ENCODE measurements at regions not wholly inside any gene's neighbourhood (a gene's known extent, or its start where the extent isn't known, plus 50 kb on each side); places are given as distances from the start of the nearest gene placed in this dataset.

DNA sequence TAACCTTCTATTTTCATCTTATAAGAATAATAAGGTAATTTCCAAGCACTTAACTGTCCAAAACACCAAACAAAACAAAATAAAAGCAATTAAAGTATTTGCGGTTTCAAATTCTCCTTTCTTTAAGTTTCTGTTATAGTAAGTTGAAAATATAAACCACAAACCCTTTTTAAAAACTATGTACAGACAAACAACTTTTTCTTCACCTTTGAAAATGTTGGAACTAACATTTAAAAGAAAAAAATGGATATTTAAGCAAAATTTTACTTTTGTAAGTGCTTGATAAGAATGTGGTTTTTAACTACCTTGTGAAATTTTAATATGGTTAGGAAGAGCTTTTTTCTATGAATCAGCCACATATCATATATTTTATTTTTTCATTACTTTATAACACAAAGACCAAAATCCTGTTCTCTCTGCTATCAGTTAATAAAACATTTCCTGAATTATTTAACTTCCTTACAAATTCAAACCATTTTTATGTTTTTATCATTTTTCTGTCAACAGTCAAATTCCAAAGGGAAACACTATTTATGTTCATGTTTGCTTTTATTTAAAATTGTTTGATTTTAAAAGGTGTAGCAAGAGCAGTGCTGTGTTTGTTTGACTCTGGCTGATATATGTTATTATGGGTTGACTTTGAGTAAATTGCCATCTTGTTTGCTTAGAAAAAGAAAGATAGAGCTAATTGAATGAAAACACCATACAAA lies 554.1 kb upstream of the KLHL1 start:
- DNase-seq (ENCODE audit: low spot score): no peak

DNA sequence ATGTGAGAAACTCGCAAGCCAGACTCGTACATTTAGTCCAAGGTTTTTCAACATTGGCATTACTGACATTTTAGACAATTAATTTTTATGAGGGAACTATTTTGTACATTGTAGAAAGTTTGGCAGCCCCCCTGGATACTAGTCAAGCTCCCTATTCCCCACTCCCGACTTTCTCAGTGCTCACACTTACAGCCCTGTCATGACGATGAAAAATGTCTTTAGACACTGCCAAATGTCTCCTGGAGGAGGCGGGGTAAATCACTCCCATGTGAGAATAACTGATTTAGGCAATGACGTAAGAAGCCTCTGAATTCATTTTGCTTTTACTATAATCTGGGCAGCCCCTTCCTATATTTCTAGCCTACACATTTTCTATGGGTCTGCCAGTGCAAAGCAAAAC lies 535.8 kb upstream of the KLHL1 start:
- DNase-seq (ENCODE audit: low spot score): no peak

DNA sequence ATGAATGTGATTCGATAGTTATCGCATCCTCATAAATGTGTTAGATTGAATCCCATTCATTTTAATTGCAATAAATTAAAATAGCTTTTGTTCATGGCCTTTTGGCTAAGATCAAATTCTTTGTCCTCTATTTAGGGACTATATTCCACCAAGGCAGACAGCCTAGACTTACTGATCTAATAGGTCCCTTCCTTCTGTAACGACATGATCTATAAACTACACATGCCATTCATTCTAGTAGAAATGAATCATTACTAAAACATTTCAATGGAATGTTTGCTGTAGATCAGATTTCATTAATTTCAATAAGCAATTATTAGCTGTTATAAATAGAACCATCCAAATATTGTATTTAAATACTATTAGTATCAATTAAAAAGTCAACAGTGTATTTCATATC lies 526.6 kb upstream of the KLHL1 start:
- DNase-seq (ENCODE audit: low spot score): no peak

DNA sequence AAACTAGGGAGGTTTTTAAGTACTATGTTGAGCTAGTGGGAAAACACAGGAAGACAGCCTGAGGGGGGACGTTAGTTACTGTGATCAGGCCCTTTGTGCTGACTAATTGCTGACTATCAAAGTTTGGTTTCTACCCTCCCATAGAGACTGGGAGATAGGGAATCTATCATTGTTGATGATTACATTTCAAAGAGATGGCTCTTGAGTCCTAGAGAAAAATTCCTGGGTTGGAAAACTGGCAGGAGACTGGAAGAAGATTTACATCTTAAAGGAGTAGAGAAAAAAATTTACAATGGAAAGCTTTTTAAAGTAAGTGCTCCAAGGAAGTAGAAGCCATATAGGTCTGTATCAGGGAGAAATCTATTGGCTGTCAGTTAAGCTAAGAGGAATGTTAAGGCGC lies 522.0 kb upstream of the KLHL1 start:
- no peak for DNase-seq (ENCODE audit: low spot score)

DNA sequence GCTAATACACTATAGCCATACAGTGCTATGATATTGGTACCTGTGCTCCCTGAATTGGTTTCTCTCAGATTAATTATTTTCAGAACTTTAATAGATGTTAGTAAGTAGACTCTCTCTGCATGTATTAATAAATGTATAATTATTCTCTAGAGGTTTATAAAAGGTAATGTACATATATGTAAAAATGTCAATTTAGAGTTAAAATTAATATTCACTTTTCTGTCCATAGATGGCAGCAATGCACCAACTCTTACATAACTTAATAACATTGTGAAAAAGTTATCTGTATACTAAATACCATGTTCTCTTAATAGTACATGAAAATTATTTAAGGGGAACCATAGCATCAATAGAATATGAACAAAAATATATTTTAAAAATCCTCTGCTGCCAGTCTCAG lies 515.0 kb upstream of the KLHL1 start:
- no peak for DNase-seq (ENCODE audit: low spot score)

DNA sequence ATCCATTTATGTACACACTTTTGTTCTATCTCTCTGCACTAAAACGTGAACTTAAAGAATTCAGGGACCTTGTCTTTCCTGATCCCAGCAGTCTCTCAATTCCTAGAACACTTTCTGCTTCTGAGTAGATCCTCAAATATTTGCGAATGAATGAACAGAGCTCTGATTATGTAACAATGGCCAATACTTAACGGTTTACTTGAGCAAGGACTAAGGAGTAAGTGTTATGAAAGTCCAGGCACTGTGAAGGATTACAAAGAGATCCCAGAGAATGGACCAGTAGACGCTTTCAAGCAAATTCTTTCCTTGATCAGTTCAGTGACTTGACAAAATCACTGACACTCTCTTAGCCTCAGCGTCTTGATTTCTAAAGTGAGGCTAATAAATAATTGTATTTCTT lies 514.5 kb upstream of the KLHL1 start:
- DNase-seq (ENCODE audit: low spot score): no peak

DNA sequence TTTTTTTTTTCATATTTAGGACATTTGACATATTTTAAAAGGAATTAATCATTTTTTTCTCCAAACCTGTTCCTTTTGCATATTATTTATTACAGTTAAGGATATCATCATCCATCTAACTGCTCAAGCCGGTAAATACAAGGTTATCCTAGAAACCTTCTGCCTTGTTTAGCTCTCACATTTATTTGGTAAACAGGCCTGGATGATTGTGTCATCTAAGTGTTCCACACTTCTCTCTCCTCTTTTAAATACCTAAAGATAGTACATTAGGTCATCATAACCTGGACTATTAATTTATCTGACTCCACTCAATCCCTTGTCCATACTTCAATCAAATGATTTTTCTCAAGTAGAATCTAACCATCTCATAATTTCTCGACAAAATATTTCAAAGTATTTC lies 511.7 kb upstream of the KLHL1 start:
- no peak for DNase-seq (ENCODE audit: low spot score)

DNA sequence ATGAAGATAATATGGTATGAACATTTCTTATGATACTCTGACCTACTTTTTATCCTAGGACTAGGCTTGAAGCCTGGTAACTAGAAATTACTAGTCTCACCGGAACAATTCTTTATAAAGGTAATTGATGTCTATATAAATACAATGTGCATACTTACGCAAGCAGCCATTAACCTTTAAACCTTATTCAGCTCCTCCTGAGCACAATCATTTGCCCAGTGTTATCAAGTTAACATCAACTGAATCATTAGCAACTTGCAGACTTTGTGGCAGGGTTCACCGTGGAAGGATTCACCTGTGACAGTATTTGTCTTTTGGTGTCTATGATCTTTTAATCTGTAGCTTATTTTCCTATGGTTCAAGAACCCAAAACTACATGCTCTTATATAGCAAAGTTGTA lies 508.6 kb upstream of the KLHL1 start:
- DNase-seq (ENCODE audit: low spot score): no peak

DNA sequence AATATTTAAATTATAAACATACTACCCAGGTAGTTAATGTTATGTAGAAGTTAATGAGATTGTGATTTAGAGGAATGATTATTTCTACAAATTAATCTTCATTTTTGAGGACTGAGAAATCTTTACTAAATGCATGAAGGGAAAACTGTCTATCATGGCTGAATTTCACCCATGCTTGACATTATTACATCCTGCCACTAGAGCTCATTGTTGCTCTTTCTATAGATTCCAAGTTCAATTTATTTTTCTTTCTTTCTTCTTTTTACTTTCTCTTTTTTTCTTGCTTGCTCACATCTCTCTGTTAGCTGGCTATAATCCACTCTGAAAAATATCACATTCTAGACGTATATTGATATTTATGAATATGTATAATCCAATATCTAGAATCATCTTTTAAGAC lies 505.0 kb upstream of the KLHL1 start:
- DNase-seq (ENCODE audit: low spot score): no peak

DNA sequence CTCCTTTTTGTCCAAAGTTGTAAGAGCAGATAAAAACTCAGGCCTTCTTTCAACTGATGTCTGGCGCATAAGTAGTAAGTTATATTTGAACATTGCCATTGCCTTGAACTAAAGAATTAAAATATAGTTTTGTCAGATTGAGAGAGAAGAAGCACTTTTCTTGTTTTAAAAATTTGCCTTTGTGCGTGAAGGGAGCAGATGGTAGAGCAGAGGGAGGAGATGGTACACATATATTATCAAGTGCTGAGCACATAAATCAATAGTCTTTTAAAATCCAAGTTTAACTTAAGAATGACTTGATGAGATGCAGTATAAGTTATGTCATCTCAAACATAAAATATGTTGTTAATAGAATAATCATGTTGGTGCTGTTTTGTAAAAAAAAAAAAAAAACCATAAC lies 504.6 kb upstream of the KLHL1 start:
- DNase-seq (ENCODE audit: low spot score): no peak

DNA sequence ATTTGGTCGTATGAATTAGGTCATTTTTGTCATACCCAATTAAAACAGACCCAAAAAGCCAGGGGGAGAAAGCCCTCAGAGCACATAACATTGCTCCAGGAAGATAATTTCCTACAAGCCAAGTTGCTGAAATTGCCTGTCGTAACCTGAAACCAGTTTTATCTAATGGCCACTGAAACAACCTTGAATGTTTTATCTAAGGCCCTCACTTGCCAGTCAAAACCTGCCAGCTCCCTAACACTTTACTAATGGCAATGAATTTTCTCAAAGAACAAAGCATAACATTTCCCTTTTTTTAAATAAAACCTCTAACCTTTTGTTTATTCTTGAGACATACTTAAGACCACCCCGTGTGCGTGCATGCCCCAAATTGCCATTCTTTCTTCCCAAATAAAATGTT lies 496.2 kb upstream of the KLHL1 start:
- DNase-seq (ENCODE audit: low spot score): no peak

DNA sequence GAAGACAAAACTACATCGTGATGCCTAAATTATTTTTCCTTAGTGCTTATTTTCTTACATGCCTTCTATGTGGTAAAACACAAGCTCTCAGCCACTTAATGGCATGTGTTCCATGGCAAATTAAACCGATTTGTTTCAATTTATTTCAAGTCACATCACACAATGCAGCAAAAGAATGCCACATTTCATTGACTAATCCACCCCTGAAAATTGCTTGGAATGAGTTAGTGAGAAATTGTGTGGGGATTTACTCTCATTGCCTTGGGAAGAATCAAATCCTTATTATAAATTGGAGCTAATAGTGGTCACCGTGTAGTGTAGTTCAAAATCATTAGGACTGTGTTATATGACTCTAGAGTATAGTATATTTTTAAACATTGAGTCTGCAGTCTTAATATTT lies 485.5 kb upstream of the KLHL1 start:
- no peak for DNase-seq (ENCODE audit: low spot score)

DNA sequence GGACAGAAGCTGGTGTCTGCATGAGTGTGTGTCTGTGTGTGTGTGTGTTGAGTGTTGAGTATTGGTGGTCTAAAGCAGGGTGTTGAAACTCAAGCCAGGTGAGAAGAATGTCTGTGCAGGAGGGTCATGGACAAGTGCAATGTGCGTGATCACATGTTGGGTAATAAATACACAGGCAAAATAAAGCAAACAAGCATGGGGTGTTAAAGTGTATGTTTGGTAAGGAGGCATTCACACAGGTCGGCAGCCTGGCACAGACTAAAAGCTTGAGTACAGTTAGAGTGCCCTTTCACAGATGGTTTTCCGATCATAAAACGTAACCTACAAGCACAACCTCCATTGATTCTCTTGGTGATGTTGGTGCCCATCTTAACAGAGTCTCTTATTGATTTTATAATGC lies 476.9 kb upstream of the KLHL1 start:
- no peak for DNase-seq (ENCODE audit: low spot score)

DNA sequence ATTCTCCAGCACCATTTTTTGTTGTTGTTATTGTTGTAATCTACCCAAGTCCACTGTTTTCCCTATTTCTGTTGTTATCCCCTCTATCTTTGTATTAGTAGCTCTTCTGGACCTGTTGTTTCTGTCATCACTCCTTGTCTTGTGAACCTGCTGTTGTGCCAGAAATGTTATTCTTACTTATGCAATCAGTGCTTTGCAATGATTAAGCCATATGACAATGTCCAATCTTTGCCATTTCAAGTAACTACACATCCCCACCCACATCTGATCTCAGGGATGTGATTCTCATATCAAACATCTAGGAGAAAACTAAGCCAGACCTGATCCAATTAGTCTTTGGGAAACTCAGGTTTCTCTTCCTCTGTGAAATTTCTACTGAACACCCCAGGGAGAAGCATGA lies 472.6 kb upstream of the KLHL1 start:
- no peak for DNase-seq (ENCODE audit: low spot score)

DNA sequence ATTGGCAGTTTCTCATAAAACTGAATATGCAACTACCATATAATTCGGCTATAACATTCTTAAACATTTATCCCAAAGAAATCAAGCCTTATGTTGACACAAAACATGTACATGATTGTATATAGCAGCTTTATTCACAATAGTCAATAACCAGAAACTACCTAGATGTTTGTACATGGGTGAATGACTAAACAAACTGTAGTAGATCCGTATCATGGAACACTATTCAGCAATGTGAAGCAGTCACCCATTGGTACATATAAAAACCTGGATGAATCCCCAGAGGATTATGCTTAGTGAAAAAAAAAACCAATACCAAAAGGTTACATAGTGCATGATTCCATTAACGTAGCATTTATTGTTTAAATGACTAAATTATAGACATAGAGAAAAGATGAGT lies 471.7 kb upstream of the KLHL1 start:
- DNase-seq (ENCODE audit: low spot score): no peak

DNA sequence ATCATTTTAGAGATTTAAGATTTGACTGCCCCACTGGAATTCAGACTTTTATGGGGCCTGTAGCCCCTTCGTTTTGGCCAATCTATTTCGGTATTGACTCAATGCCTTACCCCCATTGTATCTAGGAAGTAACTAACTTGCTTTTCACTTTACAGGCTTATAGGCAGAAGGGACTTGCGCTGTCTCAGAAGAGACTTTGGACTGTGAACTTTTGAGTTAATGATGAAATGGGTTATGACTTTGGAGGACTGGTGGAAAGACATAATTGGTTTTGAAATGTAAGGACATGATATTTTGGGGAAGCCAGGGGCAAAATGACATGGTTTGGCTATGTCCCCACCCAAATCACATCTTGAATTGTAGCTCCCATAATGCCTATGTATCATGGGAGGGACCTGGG lies 463.0 kb upstream of the KLHL1 start:
- no peak for DNase-seq (ENCODE audit: low spot score)

DNA sequence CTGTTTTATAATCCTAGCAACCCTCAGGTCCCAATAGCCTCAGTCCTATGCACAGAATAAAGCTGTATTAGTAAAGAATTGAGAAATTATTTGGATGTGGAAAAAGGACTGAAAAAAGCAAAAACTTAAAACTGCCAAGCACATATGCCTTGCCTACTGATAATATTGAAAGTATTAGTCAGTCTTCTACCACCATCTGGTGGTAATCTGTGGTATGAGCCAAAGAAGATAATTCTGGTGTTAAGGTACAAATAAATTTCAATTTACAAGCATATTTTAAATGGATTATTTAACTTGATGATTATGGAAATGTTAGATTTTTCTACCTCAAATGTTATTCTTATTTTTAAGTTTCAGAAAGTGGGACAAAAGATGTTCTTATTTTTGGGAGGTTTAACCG lies 460.3 kb upstream of the KLHL1 start:
- DNase-seq (ENCODE audit: low spot score): no peak

DNA sequence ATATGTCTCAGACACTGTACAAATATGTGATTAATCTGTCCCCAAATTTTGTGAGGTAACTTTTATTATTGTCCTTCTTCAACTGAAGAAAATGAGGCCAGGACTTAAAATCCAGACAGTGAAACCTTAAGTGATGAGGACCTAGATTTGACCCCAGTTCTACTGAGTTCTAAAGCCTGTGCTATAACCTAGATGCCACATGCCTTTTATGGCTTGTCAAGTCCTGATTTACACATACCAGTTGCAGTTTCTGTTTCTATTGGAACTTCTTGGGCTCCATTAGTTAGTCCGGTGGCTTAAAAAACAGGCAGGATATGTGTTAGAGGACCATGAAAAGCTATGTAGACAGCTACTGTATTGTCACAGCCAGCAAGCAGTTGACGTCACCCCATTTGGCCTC lies 436.5 kb upstream of the KLHL1 start:
- DNase-seq (ENCODE audit: low spot score): no peak

DNA sequence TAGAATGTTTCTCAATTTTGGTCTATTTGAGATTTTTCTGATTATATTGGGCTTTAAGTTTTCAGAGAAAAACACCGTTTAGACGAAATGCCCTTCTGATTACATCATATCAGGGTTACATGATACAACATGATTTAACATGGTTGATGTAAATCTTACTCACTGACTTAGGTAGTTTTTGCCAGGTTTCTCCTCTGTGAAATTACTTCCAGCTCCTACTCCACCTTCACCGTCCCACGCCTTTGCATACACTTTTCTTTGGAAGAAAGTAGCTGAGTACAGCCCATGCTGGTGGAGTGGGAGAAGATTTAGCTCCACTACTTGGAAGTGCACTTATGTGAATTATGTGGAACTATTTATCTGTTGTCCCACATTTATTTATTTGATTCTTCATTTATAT lies 433.2 kb upstream of the KLHL1 start:
- no peak for DNase-seq (ENCODE audit: low spot score)

DNA sequence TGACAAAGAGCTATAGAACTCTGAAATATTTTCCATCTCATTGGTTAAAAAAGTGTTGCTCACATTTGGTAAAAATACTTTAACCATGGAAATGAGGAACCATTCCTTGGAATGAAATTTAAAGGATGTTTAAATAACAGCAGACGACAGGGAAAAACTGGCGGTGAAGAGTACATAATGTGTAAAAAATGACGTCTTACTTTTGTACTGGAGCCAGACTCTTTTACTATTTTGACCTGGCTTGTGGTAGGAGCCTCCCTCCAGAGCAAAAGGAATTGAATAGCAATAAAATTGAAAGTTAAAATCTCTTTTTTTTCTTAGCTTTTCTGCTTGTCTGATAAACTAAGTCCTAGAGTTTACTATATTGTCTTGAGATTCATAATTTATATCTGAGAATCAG lies 426.2 kb upstream of the KLHL1 start:
- DNase-seq (ENCODE audit: low spot score): no peak

DNA sequence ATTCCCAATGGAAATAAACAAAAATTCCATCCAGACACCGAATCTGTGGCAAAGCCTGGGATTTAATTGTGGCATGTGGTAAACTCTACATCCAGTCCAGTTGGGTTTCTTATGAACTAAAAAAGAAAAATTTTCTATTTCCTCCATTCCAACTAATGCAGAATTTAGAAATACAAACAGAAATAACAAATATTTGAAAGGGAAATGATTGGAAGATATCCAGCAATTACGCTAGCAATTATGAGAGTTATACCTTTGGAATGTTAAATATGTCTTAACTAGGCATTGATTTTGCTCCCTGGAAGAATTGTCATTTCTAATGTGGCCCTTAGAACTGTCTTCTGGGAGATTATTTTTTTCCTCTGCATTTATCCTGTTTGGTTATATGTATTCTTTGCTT lies 421.4 kb upstream of the KLHL1 start:
- no peak for DNase-seq (ENCODE audit: low spot score)

DNA sequence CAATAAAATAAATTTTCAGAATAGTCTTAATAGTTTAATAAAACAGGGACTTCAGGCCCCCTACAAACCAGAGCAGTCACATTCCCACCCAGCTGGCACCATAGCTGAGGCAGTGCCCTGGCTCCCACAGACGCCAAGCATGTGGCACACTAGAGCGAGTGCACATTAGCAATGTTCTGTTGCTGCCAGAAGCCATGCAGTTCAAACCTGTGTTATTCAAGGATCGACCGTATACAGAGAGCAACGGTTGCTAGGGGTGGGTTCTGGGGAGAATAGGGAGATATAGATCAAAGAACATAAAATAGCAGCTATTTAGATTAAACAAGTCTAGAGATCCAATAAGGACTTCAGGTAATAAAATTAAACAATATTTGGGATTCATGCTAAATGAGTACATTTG lies 419.3 kb upstream of the KLHL1 start:
- no peak for DNase-seq (ENCODE audit: low spot score)

DNA sequence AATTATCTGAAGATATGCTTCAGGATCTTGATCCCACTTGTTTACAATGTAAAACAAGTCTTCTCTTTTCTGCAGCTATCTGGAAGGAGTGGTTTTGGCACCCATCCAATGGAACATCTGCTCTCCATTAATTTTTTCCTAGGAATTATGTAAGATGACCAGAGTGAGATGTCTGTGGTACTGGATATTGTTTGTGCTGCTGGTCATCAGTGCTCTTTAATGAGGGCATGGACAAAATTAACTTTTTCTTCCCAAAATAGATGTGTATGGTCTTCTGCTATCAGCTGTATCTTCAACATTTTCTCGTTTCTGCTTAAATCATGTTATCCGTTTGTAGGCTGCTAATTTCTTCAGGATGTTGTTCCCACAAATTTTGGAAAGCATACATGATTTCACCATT lies 415.4 kb upstream of the KLHL1 start:
- no peak for DNase-seq (ENCODE audit: low spot score)

DNA sequence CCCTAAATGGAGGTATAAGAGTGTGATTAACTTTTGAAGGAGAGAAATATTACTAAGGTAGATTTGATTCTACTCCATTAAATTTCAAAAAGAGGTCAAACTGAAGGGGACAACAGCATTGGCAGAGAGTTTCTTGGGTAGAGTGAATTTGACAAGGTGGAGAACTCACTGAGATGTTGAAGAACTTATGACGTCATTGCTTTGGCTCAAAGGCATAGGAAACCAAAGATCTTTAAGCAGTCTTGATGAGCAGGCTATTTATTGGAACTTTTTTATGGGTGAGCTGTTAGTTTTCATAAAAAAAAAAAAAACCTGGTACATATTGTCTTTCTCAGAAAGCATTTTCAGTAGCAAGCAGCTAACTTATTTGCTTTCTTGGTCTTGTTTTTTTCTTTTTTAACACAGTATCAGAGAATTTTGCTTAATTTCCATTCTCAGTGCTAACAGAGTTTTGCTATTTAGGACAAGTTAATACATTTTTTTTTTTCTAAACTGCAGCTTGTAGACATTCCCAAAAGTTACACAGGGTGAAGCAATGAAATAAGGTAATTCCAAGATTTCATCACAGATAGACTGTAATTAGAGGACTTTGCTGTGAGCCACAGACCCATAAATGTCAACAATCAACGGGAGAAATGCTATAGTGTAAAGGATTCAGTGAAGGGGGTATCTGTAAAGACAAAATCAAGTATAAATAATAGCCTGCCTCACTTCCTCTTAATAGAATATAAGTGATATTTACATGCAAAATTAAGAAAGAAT lies 412.2 kb upstream of the KLHL1 start:
- DNase-seq (ENCODE audit: low spot score): no peak
